CD4-positive, alpha-beta T cell (primary cell): ENCODE measurements at regions not wholly inside any gene's neighbourhood (a gene's known extent, or its start where the extent isn't known, plus 50 kb on each side); places are given as distances from the start of the nearest gene placed in this dataset.

ENCODE experiments used
- ATAC-seq: fragments of 200-7000 bp; cut with Tn5 transposase; one replicate; pipeline ENCODE4 v1.10.0; 2022; ENCODE audit warnings: mild to moderate bottlenecking; ENCODE audit not compliant: poor library complexity
- CTCF ChIA-PET: fragments of 350-600 bp; sonication (Branson Sonifier 250); formaldehyde crosslinking; loops from one replicate; lab custom pipeline; 2021; ENCODE audit warnings: antibody characterized with exemption, inconsistent platforms; lab: Charles Lee
- POLR2A ChIA-PET: fragments of 350-600 bp; sonication (Branson Sonifier 250); formaldehyde crosslinking; loops from one replicate; lab custom pipeline; 2021; ENCODE audit warnings: antibody characterized with exemption, inconsistent platforms; lab: Charles Lee
- DNase-seq, 14 experiments: peaks; one replicate each; pipeline ENCODE4 v3.0.0-alpha.2; 2013 to 2020; ENCODE audit warnings: mixed read lengths in 2 of 14
- H3K27ac ChIP-seq, 2 donors: one replicate each; pipeline versions ENCODE4 v1.5.1 to v1.7.0; 2013; ENCODE audit warnings: low read length in 2 of 2, low read depth in 1 of 2, mild to moderate bottlenecking in 1 of 2
- H3K27me3 ChIP-seq, 2 experiments: 1 replicate in 1 of 2; 2 replicates in 1 of 2; pipeline versions ENCODE4 v1.6.1 to v1.7.0; 2013; ENCODE audit warnings: low read length in 2 of 2, control low read depth in 1 of 2, mild to moderate bottlenecking in 1 of 2, moderate library complexity in 1 of 2; ENCODE audit not compliant: insufficient read depth in 2 of 2, control insufficient read depth in 1 of 2
- H3K36me3 ChIP-seq: one replicate; pipeline ENCODE4 v1.6.1; 2013; ENCODE audit warnings: low read length, control low read depth; ENCODE audit not compliant: insufficient read depth
- H3K4me1 ChIP-seq: one replicate; pipeline ENCODE4 v1.6.1; 2013; ENCODE audit warnings: low read length, control low read depth; ENCODE audit not compliant: insufficient read depth
- H3K4me3 ChIP-seq: one replicate; pipeline ENCODE4 v1.5.1; 2013; ENCODE audit warnings: mild to moderate bottlenecking, low read length, moderate library complexity
- H3K9me3 ChIP-seq, 2 experiments: 1 replicate in 1 of 2; 2 replicates in 1 of 2; pipeline versions ENCODE4 v1.6.1 to v1.7.0; 2013; ENCODE audit warnings: low read length in 2 of 2, mild to moderate bottlenecking in 2 of 2, control low read depth in 1 of 2, moderate library complexity in 1 of 2; ENCODE audit not compliant: control insufficient read depth in 1 of 2, insufficient read depth in 1 of 2
- H3K27ac Mint-ChIP-seq: one replicate; pipeline ENCODE4 v1.8.0; 2020; ENCODE audit warnings: mixed read lengths
- H3K27me3 Mint-ChIP-seq: one replicate; pipeline ENCODE4 v1.8.0; 2021; ENCODE audit warnings: mixed read lengths
- H3K36me3 Mint-ChIP-seq: one replicate; pipeline ENCODE4 v1.8.0; 2021; ENCODE audit warnings: low read depth, mixed read lengths
- H3K4me1 Mint-ChIP-seq: one replicate; pipeline ENCODE4 v1.8.0; 2021; ENCODE audit warnings: low read depth, mixed read lengths
- H3K4me3 Mint-ChIP-seq: one replicate; pipeline ENCODE4 v1.8.0; 2020; ENCODE audit warnings: mild to moderate bottlenecking, mixed read lengths
- H3K9me3 Mint-ChIP-seq: one replicate; pipeline ENCODE4 v1.8.0; 2020; ENCODE audit warnings: mixed read lengths
- CTCF ChIP-seq: fragments of 200-600 bp; IDR thresholded peaks from one replicate; pipeline ENCODE4 v1.8.0; 2022; ENCODE audit warnings: antibody characterized with exemption, mild to moderate bottlenecking
- intact Hi-C, 2 experiments: fragments of 100-400 bp; cut with DNase I in 1 of 2; cut with micrococcal nuclease in 1 of 2; formaldehyde crosslinking; loops; one replicate each; pipeline versions ENCODE4 v1.15.1 to v1.9.0; 2023 to 2025; cut with DNase I, micrococcal nuclease

GRCh38 chr4:176393306-176394013 is 73.7 kb downstream of the SPCS3 start:
- Mint-ChIP-seq H3K4me3 (no peak overlapping the region), H3K27me3 (no peaks in the 10 kb centered on the region), H3K27ac (no peak overlapping the region), H3K36me3 (no peaks in the 10 kb centered on the region), H3K4me1 (no peaks in the 10 kb centered on the region), H3K9me3 (no peaks in the 10 kb centered on the region)
- H3K4me3 ChIP-seq, result no peak overlapping the region
- ChIA-PET CTCF (no interaction called here), POLR2A (no interaction called here)
- no peaks in the 10 kb centered on the region for H3K4me1 ChIP-seq
- TF ChIP-seq CTCF, result no peak
- H3K36me3 ChIP-seq, result no peaks in the 10 kb centered on the region
- intact Hi-C loops, result no loop called here
- H3K27me3 ChIP-seq, result no peaks in the 10 kb centered on the region
- DNase-seq (no peak), ATAC-seq (no peak)
- H3K27ac ChIP-seq, result no peak overlapping the region
- H3K9me3 ChIP-seq, result no peaks in the 10 kb centered on the region

- DNase-seq, result no peak
- H3K9me3 ChIP-seq, result no peaks in the 10 kb centered on the region
- H3K4me3 Mint-ChIP-seq, result no peak overlapping the region
- ChIA-PET CTCF (no interaction called here), POLR2A (no interaction called here)
- H3K27ac ChIP-seq, result no peak overlapping the region
- no peak overlapping the region for H3K27ac Mint-ChIP-seq
- H3K4me1 ChIP-seq, result no peaks in the 10 kb centered on the region
- H3K27me3 ChIP-seq, result no peaks in the 10 kb centered on the region
- H3K36me3 ChIP-seq, result no peaks in the 10 kb centered on the region
- no peak for ATAC-seq
- H3K27me3 Mint-ChIP-seq, result no peaks in the 10 kb centered on the region
- no peak overlapping the region for H3K4me3 ChIP-seq
- no peaks in the 10 kb centered on the region for H3K4me1 Mint-ChIP-seq
- no peak for TF ChIP-seq CTCF
- intact Hi-C loops, result no loop called here
- H3K9me3 Mint-ChIP-seq, result peaks cover 7% of the 10 kb centered on the region
- no peaks in the 10 kb centered on the region for H3K36me3 Mint-ChIP-seq
Measured at GRCh38 chr4:176400816-176401461, 81.2 kb downstream of the SPCS3 start.

GRCh38 chr4:176404621-176405020 is 84.9 kb downstream of the SPCS3 start:
- intact Hi-C loops, result no loop called here
- Histone ChIP-seq H3K36me3 (no peaks in the 10 kb centered on the region), H3K27me3 (no peaks in the 10 kb centered on the region), H3K4me3 (no peak overlapping the region), H3K27ac (no peak overlapping the region), H3K9me3 (no peaks in the 10 kb centered on the region), H3K4me1 (no peaks in the 10 kb centered on the region)
- Mint-ChIP-seq H3K9me3 (peaks cover 5% of the 10 kb centered on the region), H3K4me1 (no peaks in the 10 kb centered on the region), H3K27me3 (no peaks in the 10 kb centered on the region), H3K27ac (no peak overlapping the region), H3K36me3 (no peaks in the 10 kb centered on the region), H3K4me3 (no peak overlapping the region)
- ChIA-PET CTCF (no interaction called here), POLR2A (no interaction called here)
- ATAC-seq (no peak), DNase-seq (no peak)
- TF ChIP-seq CTCF, result no peak
